ENCODE measurements at regions not wholly inside any gene's neighbourhood (a gene's known extent, or its start where the extent isn't known, plus 50 kb on each side); places are given as distances from the start of the nearest gene placed in this dataset.

DNA sequence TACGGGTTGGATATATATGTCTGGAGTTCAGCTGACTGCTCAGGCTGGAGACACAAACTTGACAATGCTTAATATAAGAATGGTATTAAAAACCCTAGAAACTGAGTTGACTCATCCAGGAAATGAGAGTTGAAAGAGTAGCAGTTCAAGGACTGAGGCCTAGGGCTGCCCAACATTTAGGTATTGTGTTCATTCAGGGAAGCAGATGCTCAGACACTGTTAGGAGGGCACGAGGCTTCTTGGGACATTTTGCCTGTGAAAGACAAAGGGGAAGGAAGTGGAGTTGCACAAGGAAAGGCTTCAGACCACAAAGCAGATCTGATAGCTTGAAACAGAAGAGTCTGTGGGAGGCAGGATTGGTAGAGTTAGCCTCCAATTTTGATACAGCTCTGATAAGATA is 52.0 kb upstream of the HS3ST1 start (continued):
- TF ChIP-seq, protein P1, sequence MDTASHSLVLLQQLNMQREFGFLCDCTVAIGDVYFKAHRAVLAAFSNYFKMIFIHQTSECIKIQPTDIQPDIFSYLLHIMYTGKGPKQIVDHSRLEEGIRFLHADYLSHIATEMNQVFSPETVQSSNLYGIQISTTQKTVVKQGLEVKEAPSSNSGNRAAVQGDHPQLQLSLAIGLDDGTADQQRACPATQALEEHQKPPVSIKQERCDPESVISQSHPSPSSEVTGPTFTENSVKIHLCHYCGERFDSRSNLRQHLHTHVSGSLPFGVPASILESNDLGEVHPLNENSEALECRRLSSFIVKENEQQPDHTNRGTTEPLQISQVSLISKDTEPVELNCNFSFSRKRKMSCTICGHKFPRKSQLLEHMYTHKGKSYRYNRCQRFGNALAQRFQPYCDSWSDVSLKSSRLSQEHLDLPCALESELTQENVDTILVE (CRISPR knock-in tag; IDR thresholded peaks at IDR 0.05): no peak

Small RNAs in the stretch of these regions (small RNA-seq; reads per million reads assigned to genes)
- gene RF00026 (ENCODE audit: insufficient read depth in 2 of 3, insufficient read length in 3 of 3, low read depth in 2 of 3, low replicate concordance in 1 of 3): 0 reads per million in 3 experiments
- 0 reads per million in 3 experiments for gene RNU6-578P (ENCODE audit: insufficient read depth in 2 of 3, insufficient read length in 3 of 3, low read depth in 2 of 3, low replicate concordance in 1 of 3)

All from HepG2 (cell line).